HL-60 (cell line): ENCODE measurements at regions not wholly inside any gene's neighbourhood (a gene's known extent, or its start where the extent isn't known, plus 50 kb on each side); places are given as distances from the start of the nearest gene placed in this dataset.

Experiments used
- CTCF ChIP-seq: IDR thresholded peaks from one replicate; pipeline ENCODE4 v1.5.1; 2011; ENCODE audit warnings: low read length, control low read depth, inconsistent platforms; ENCODE audit not compliant: insufficient read depth
- GABPA ChIP-seq: IDR thresholded peaks from 2 replicates; pipeline ENCODE4 v1.6.1; 2012; ENCODE audit warnings: low read depth
- POLR2AphosphoS5 ChIP-seq: IDR thresholded peaks from 2 replicates; pipeline ENCODE4 v1.6.1; 2012; ENCODE audit warnings: low read depth
- REST ChIP-seq: IDR thresholded peaks from 2 replicates; pipeline ENCODE4 v1.6.1; 2012; ENCODE audit warnings: low read depth; ENCODE audit not compliant: insufficient replicate concordance

- TF ChIP-seq REST, result no peak
- TF ChIP-seq CTCF, result no peak
- no peak for TF ChIP-seq POLR2AphosphoS5
- TF ChIP-seq GABPA, result no peak
Observed at GRCh38 chr10:22476601-22477321, 131.5 kb downstream of the SPAG6 start.
